GM21529 (cell line): ENCODE measurements at regions not wholly inside any gene's neighbourhood (a gene's known extent, or its start where the extent isn't known, plus 50 kb on each side); places are given as distances from the start of the nearest gene placed in this dataset.
A peak's percentile ranks its signal among the peaks of the same experiment; 100 is the strongest.
"Not testable (repeated sequence)": the region's sequence is repeated elsewhere in the genome, so short reads cannot be mapped to it uniquely, and the experiment has no call there.

Source experiments
- ATAC-seq: cut with Tn5 transposase; IDR thresholded peaks from one replicate; pipeline ENCODE4 v1.9.1; 2021; ENCODE audit not compliant: unreplicated experiment

DNA sequence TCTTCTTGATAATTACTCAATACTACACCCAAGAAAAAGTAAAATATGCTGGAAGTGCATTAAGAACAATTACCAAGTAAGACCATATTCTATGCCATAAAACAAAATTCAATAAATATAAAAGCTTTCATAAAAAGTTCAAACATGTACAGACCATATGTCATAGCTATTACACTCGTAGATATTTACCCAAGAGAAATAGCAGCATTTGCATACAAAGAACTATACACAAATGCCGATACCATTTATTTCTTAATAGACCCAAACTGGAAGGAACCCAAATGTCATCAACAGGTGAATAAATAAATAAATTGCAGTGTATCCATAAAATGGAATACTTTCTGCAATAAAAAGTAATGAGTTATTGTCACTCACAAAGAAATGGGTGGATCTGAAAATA is 78.3 kb upstream of the SLC16A7 start:
- ATAC-seq: no peak

GRCh38 chr12:59500915-59501314 is 94.9 kb upstream of the SLC16A7 start:
- no peak for ATAC-seq

- ATAC-seq: no peak
Measured at GRCh38 chr12:59500335-59500734, 95.5 kb upstream of the SLC16A7 start.

DNA sequence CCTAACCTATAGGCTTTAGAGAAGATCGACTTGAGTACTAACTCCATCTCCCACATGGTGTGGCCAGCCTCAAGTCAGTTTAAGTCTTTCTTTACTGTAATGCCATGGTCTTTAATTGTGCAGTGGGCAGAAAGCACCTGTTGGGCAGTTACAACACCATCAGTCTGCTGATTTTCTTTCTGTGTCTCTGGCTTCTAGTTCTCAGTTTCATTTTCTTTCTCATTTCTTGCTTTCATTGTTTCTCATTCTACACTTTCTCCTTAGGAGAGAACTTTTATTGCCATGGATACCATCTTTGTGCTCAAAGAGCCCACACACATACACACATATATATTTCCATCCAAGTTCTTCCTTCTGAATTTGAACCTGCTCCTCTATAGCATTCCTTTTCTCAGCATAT is 96.1 kb upstream of the SLC16A7 start:
- peak; percentile 96 for ATAC-seq

- ATAC-seq: peak; percentile 87
Measured at GRCh38 chr12:59494617-59495016, 101.2 kb upstream of the SLC16A7 start.

DNA sequence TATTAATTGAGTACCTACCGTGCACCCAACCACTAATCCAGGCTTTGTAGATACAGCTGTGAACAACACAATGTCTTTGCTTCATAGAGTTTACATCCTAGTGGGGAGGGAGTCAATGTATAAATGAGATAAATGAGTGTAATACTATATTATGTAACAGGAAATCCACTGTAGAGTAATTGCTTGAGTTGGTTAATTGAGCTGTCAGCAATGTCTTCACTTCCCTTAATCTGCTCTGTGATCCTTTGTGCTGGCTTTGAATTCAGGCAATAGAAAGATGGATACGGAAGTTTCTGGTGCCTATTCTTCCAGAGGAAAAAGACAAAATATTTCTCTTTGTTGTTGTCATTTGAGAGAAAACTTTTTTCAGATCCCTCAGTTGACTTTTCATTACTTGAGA is 104.0 kb upstream of the SLC16A7 start:
- ATAC-seq: no peak

- no peak for ATAC-seq
Measured at GRCh38 chr12:59486827-59487226, 109.0 kb upstream of the SLC16A7 start.

DNA sequence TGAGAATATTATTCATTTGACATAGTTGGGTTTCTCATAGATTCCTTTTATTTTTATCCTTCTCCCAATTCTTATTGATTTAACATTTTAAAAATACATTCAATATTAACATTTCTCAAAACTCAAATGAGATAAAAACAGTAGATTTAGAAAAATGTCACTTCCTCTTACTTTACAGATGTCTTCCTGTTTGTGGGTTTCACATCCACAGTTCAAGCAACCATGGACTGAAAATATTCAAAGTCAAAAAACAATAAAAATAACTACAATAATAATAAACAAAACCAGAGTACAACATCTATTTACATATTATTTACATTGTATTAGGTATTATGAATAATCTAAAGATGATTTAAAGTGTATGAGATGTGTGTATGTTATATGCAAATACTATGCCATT is 111.3 kb upstream of the SLC16A7 start:
- peak; percentile 98 for ATAC-seq

- not testable (repeated sequence) for ATAC-seq
Measured at GRCh38 chr12:59474236-59474635, 121.6 kb upstream of the SLC16A7 start.

DNA sequence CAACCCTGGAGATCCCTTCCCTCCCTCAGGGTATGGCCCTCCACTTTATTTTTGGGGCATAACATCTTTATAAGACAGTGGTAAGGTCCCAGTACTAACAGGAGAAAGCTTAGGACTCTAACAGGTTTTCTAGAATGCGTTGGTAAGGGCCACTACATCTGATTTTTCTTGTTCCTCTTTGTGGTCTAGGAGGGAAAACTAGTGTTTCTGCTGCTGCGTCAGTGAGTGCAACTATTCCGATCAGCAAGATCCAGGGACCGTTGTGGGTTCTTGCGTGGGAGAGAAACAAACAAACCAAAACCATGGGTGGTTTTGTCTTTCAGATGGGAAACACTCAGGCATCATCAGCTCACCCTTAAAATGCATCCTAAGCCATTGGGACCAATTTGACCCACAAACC is 123.6 kb upstream of the SLC16A7 start:
- peak; percentile 95 for ATAC-seq

- no peak for ATAC-seq
Measured at GRCh38 chr12:59459966-59460660, 135.7 kb upstream of the SLC16A7 start.

DNA sequence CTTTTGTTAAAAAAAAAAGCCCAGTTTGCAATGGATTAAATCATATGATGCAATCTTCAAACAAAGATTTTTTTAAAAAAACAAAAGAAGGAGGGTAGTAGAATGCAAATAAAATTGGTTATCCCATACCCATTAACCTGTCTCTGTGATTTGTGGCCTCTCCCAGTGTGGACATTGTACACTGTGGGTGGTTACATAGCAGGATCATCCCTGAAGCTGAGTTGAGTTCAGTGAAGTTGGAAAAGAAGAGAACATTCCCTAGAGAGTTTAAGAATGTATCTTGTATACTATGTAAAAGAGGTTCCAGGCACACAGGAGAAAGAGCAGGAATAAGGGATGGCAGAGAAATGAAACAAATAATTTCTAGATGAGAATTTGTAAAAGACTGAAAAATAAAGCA is 142.4 kb upstream of the SLC16A7 start:
- no peak for ATAC-seq

- no peak for ATAC-seq
Measured at GRCh38 chr12:59452746-59453145, 143.1 kb upstream of the SLC16A7 start.

GRCh38 chr12:59452259-59452658 is 143.6 kb upstream of the SLC16A7 start:
- no peak for ATAC-seq

DNA sequence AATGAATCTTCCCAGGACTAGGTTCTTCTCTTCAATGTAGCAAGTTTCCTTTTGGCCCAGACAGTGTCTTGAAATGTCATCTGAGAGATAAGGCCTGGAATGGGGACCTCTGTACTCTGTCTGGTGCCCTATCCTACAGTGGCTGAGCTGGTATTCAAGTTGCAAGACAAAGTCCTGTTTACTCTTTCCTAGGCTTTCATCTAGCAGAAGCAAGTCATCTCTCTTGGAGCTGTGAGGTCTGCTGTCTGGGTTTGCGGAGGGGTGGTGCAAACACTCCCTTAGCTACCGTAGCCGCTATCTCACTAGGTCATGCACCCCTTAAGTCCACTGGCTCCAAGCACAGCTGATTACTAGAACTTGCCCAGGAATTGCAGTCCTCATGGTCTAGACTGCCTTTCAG is 149.7 kb upstream of the SLC16A7 start:
- no peak for ATAC-seq

GRCh38 chr12:59444932-59445331 is 150.9 kb upstream of the SLC16A7 start:
- no peak for ATAC-seq

- no peak for ATAC-seq
Measured at GRCh38 chr12:59432057-59432456, 163.8 kb upstream of the SLC16A7 start.

GRCh38 chr12:59431266-59431665 is 164.6 kb upstream of the SLC16A7 start:
- ATAC-seq: no peak

GRCh38 chr12:59429766-59430165 is 166.1 kb upstream of the SLC16A7 start:
- ATAC-seq: no peak

DNA sequence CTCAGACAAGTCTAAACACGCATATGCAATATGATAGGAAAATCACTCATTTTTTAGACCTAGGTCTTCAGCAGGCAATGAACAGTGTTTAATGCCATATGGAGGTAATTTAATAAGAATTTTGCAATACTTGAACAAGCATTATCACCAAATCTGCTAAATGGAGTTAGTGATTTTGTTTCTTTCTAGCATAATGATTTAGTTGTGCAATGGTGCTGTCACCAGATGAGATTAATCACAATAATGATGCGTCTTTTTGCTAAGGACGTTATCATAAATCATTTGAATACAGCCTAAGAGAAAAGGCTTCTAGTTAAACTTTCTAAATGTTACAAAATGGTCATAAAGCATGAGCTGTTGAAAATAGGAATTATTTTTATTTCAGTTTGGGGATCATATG is 170.0 kb upstream of the SLC16A7 start:
- no peak for ATAC-seq

DNA sequence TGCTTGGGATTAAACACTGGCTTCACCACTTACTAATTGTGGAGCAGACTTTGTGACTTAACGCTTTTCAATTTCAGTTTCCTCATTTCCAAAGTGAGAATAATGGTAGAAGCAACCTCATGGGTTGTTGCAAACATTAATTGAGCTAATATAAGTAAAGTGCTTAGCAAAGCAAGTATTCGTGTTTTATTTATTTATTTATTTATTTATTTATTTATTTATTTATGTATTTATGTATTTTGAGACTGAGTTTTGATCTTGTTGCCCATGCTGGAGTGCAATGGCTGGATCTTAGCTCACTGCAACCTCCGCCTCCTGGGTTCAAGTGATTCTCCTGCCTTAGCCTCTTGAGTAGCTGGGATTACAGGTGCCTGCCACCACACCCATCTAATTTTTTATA is 171.2 kb upstream of the SLC16A7 start:
- not testable (repeated sequence) for ATAC-seq

DNA sequence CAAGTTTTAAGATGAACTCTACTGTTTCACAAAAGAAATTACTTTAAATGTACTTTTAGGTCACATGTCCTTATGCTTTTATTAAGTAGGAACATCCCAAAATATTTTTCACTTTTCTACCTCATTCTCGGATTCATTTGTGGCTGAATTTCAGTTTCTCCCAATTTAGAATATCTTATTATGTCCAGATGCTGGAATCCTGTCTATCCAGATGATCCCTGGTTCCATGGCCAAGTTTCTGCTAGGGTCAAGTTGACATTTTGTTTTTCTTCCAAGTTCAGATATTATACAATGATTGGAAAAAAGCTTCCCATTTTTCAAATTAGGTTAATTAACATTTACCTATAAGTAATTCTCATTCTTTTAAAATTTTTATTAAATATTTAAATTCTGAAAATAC is 181.8 kb upstream of the SLC16A7 start:
- ATAC-seq: no peak

DNA sequence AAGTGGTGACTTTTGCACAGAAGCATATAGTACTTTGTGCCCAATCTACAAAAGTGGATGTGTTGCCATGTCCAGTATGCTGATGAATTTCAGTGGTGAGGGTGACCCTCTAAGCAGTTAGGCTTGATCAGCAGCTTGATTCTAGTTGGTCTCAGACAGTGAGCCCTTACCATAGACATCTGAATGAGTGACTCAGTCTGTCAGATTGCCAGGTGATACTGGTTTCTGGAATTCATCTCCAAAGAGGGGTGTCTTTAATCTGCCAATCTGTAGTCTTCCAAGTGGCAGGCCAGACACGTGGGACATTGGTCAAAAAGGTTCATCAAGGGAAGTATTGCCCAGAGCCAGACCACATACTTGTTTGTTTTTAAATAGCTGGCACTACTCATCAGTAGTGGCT is 187.4 kb upstream of the SLC16A7 start:
- ATAC-seq: no peak
